DND-41 (cell line): ENCODE measurements at regions not wholly inside any gene's neighbourhood (a gene's known extent, or its start where the extent isn't known, plus 50 kb on each side); places are given as distances from the start of the nearest gene placed in this dataset.

Experiments used
- CTCF ChIP-seq: IDR thresholded peaks from 2 replicates; pipeline ENCODE4 v1.5.1; 2012; ENCODE audit warnings: borderline replicate concordance, low read length, moderate library complexity, mild to moderate bottlenecking; ENCODE audit not compliant: poor library complexity, severe bottlenecking; ENCODE audit errors: extremely low read depth
- EZH2 ChIP-seq: IDR thresholded peaks from 3 replicates; pipeline ENCODE4 v1.6.1; 2012; ENCODE audit warnings: borderline replicate concordance, low read depth, mild to moderate bottlenecking, moderate library complexity, low read length, inconsistent platforms; ENCODE audit not compliant: severe bottlenecking

GRCh38 chr2:47265751-47266231 lies 89.5 kb upstream of the CALM2 start:
- no peak for TF ChIP-seq CTCF
- no peak for TF ChIP-seq EZH2
